Activated CD8-positive, alpha-beta memory T cell treated with anti-CD3 and anti-CD28 coated beads for 36 hours (primary cell): ENCODE measurements at regions not wholly inside any gene's neighbourhood (a gene's known extent, or its start where the extent isn't known, plus 50 kb on each side); places are given as distances from the start of the nearest gene placed in this dataset.
"Not testable (repeated sequence)": the region's sequence is repeated elsewhere in the genome, so short reads cannot be mapped to it uniquely, and the experiment has no call there.

Experiments
- CTCF ChIA-PET: fragments of 350-600 bp; sonication (Branson Sonifier 250); formaldehyde crosslinking; loops from one replicate; lab custom pipeline; 2021; ENCODE audit warnings: antibody characterized with exemption; lab: Charles Lee
- POLR2A ChIA-PET: fragments of 350-600 bp; sonication (Branson Sonifier 250); formaldehyde crosslinking; loops from one replicate; lab custom pipeline; 2021; ENCODE audit warnings: antibody characterized with exemption; lab: Charles Lee

DNA sequence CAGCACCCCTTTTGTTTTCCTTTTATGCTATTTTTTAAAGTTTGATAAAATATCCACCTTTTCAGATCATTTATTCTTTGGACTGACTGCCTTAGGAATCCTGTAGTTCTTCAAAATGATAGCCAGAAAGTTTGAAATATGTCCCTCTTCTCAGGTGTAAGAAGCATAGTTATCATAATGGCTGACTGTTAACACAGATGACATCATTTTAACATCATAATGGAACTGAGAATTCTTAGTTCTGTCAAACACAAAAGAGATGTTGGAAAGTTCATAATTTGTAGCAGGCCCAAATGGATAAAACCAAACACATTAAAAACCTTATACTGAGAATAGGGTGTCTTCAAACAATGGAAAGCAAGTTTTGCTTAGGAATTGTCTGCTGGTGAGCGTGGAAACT lies 1254.4 kb downstream of the ADGRL3 start:
- CTCF ChIA-PET = no interaction called here
- POLR2A ChIA-PET = no interaction called here

DNA sequence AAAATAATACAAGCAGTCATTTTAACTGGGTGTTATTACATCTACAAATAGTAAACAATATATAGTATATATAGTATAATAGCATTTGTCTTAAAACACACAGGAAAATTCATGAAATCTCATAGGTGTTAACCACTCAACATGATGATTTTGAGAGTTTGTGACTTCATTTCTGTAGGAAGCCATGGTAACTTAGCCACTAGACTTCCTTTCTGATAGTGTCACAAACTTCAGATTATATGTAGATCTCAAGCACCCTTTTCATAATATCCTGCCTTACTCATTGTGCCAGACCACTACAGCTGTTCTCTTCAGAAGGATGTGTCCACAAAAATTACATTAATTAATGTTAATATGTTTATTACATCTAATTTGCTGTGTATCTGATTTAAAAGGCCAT lies 1250.6 kb downstream of the ADGRL3 start:
- POLR2A ChIA-PET = no interaction called here
- CTCF ChIA-PET = no interaction called here

DNA sequence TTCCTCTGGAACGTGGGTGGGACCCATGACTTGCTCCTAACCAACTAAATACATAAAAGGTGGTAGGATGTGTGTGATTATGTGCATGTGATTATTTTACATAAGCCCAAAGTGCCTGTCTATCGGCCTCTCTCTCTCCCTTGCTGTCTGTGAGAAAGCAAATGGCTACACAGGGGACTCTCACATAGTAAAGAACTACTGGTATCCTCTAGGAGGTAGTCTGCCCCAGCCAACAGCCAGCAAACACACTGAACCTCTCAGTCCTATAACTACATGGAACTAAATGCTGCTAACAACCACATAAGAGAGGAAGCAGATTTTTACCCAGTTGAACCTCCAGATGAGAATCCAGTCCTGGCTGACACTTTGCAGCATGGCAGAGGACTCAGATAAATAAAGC lies 1249.4 kb downstream of the ADGRL3 start:
- CTCF ChIA-PET = no interaction called here
- POLR2A ChIA-PET = no interaction called here

DNA sequence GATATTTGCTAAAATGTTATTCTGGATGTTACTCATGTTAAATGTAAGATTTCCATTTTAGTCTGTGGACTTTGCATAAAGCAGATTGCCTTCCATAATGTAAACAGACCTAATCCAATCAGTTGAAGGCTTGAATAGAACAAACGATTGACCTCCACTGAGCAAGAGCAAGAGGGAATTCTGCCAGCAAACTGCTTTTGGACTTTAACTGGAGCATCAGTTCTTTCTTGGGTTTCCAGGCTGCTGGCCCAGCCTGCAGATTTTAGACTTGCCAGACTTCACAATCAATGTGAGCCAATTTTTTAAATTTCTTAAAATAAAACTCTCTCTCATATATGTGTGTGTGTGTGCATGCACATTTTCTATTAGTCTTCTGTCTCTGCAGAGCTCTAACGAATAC lies 1248.8 kb downstream of the ADGRL3 start:
- CTCF ChIA-PET = no interaction called here
- POLR2A ChIA-PET = no interaction called here

DNA sequence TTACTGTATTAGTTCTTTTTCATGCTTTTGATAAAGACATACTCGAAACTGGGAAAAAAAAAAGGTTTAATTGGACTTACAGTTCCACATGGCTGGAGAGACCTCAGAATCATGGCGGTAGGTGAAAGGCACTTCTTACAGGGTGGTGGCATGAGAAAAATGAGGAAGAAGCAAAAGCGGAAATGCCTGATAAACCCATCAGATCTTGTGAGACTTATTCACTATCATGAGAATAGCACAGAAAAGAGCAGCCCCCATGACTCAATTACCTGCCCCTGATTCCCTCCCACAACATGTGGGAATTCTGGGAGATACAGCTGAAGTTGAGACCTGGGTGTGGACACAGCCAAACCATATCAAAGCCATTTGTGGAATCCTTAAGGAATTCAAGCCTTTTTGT lies 1238.9 kb downstream of the ADGRL3 start:
- ChIA-PET CTCF (no interaction called here), POLR2A (no interaction called here)

- ChIA-PET CTCF (no interaction called here), POLR2A (no interaction called here)
Observed at GRCh38 chr4:62434921-62435320, 1234.8 kb downstream of the ADGRL3 start.

DNA sequence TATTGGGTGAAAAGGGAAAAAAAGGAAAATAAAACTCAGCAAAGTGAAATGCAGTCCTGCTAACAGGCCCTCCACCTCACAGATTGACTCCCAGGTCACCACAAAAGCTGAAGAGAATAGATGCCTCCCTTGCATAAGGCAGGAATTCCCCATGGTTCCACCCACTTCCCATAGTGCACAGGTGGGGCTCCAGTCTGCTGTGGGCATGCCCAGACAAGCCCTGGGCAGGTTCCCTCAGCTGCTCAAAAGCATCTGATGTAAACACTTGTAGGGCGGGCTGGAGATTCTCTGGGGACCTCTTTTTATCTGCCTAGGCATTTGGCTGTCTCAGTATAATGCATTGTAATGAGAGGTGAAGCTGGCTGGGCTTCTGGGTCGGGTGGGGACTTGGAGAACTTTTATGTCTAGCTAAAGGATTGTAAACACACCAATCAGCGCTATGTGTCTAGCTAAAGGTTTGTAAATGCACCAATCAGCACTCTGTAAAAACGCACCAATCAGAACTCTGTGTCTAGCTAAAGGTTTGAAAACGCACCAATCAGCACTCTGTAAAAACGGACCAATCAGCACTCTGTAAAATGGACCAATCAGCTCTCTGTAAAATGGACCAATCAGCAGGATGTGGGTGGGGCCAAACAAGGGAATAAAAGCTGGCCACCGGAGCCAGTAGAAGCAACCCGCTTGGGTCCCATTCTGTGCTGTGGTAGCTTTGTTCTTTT lies 1231.5 kb downstream of the ADGRL3 start:
- POLR2A ChIA-PET, CTCF ChIA-PET: not testable (repeated sequence)

DNA sequence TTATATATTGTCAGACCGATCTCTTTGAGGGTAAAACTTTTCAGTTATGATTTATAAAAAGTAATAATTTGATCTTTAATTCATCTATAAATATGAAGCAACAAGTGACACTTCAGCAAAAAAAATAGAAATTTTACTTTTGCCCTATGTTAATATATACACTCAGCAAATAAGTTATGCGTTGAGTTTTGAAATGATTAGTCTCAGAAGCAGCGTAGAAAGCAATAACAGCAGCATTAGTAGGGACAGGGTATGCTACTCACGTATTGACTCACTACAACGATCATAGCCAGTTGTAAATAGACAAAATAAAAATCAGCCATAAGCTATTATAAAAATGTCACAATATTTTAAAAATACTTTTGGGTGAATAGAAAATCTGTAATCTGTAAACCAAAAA lies 1229.2 kb downstream of the ADGRL3 start:
- ChIA-PET CTCF (no interaction called here), POLR2A (no interaction called here)

- CTCF ChIA-PET = no interaction called here
- POLR2A ChIA-PET = no interaction called here
Observed at GRCh38 chr4:62415256-62415655, 1215.1 kb downstream of the ADGRL3 start.

- ChIA-PET CTCF (no interaction called here), POLR2A (no interaction called here)
Observed at GRCh38 chr4:62414563-62414962, 1214.4 kb downstream of the ADGRL3 start.

DNA sequence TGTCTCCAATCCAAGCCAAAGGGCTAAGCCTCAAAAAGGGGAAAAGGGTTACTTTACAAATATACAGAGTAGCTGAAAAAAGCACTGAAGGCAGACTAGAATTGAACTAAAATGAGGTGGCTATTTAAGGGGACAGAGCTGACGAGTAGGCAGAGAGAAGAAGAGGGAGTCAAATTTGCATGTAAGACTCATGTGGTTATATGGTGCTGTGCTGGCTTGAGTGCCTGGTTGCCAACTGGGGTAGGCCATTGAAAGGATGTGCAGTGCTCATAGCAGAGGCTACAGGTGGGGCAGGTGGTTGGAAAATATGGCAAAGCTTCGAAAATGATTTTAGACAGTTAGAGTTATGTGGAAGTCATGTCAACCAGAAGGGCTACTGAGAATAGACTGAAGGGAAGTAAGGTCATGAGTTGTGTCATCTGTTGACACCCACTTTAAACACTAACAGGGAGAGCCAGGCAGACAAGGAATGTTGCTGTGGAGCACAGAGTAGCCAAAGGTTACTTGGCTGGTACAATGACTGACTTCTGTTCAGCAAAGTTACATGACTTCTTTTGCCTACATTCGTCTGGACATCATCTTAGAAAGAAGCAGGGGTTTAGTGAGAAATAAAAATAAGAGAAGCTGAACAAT lies 1210.4 kb downstream of the ADGRL3 start:
- CTCF ChIA-PET = no interaction called here
- POLR2A ChIA-PET = no interaction called here

GRCh38 chr4:62408454-62408853 lies 1208.3 kb downstream of the ADGRL3 start:
- ChIA-PET CTCF (no interaction called here), POLR2A (no interaction called here)

DNA sequence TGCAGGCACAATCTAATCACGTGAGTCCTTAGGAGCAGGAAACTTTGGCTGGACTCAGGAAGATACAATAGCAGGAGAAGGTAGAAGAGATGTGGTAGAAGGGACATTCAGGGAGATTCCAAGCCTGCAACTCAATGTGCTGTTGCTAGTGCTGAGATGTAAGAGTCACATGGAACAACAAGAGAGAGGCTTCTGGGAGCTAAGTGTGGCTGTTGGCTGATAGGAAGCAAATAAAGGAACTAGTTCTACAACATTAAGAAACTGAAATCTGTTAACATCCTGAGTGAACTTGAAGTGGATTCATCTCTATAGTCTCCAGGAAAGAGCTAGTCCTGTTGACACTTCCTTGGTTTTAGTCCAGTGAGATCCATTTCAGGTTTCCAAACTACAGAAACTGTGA lies 1207.4 kb downstream of the ADGRL3 start:
- CTCF ChIA-PET = no interaction called here
- POLR2A ChIA-PET = no interaction called here

DNA sequence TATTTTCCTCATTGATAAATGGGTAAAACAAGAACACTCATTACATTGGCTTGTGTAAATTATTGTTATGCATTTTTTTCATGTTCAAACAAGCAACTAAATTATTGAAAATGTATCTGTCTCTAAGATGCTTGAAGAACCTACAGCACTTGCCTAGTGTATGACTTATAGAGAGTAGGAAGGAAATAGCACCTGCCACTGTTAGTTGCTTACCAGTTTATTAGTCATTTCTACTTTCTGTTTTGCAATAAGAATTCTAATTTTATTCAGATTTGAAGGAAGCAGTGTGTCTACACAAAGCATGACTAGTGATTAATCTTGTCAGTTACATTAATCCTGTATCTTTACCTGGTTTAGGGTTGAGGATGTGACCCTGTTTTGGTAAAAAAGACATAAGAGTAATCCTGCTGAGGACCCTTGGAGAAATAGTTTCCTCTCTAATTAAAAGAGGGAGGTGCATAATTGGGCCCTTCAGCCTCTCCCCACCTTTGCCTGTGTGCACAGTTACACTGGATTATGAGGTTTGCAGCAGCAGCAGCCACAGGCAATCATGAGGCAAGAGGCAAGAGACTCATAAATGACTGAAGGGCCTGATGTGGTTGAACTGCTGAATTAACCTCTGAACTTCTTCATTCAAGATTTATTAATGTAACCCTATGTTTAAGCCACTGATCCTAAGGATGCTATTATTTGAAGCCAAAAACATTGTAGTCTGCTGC lies 1202.1 kb downstream of the ADGRL3 start:
- ChIA-PET POLR2A (no interaction called here), CTCF (no interaction called here)

- POLR2A ChIA-PET = no interaction called here
- CTCF ChIA-PET = no interaction called here
Observed at GRCh38 chr4:62399242-62399641, 1199.1 kb downstream of the ADGRL3 start.

- POLR2A ChIA-PET = no interaction called here
- CTCF ChIA-PET = no interaction called here
Observed at GRCh38 chr4:62398318-62398717, 1198.2 kb downstream of the ADGRL3 start.

GRCh38 chr4:62394766-62395165 lies 1194.6 kb downstream of the ADGRL3 start:
- POLR2A ChIA-PET = no interaction called here
- CTCF ChIA-PET = interaction anchor here (0.7 kb wide), 1 partner anchor 76 kb away, joined by 3 read pairs; no protein-coding TSS in a partner anchor

DNA sequence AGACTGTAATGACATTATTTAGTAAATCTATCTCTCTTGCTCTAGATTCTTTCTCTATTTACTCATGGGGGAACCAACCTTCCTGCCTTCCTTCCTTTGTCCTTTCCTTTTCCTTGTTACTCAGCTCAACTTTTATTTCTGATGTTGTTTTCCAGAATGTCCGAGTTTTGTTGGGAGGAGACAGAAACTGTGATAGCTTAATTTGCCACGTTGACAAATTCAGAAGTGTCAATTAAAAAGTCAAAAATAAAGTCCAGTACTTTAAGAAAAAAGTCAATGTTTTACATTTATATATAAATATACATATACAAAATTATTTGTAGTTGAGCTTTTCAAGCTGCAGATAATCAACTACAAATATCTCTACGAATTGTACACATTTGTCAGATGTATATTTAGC lies 1187.7 kb downstream of the ADGRL3 start:
- CTCF ChIA-PET = no interaction called here
- POLR2A ChIA-PET = no interaction called here

DNA sequence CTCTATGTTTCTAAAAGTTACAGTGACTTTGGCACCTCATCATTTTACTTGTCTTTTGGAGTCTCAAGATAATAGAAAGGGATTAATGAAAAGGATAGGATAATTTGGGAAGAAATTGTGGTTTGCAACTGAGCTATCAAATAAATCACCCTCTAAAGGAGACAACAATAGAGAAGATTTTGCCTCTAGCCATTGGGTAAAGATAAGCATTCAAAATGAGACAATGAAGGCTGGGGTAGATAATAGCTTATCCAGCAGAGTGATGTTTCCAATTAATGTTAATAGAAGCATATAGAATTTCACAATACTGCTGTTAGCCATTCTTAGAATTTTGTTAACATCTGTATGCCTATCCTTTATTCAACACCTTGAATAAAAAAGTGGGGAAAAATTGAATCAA lies 1177.6 kb downstream of the ADGRL3 start:
- CTCF ChIA-PET = no interaction called here
- POLR2A ChIA-PET = no interaction called here

- ChIA-PET POLR2A (no interaction called here), CTCF (no interaction called here)
Observed at GRCh38 chr4:62377245-62377644, 1177.1 kb downstream of the ADGRL3 start.

DNA sequence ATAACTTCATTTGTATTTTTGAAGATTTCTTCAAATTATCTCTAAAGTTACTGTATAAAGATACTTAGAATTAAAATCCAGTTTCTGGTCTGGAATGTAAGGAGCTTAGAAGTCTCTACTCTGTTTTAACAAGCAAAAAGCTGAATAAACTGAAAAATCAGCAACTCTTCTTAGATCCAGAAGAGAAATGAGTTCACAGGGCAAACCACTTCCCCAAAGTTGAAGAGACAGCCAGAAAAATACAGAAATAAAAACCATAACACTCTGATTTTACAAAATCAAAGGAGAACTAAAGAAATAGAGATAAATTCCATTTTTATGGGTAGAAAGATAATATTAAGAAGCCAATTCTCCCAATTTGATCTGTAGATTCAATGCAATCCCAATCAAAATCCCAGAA lies 1166.8 kb downstream of the ADGRL3 start:
- ChIA-PET POLR2A (no interaction called here), CTCF (no interaction called here)
